A673 (cell line): ENCODE measurements at regions not wholly inside any gene's neighbourhood (a gene's known extent, or its start where the extent isn't known, plus 50 kb on each side); places are given as distances from the start of the nearest gene placed in this dataset.

Experiments used
- BruUV-seq: library from RNA; stranded (reverse); fragments of 400-500 nt; replicated peaks from 2 replicates; lab custom pipeline; 2021; lab: Mats Ljungman, UMichigan
- CTCF ChIA-PET: fragments of 300-600 bp; sonication (Branson Sonifier 250); formaldehyde crosslinking; loops from one replicate; lab custom pipeline; 2022; ENCODE audit warnings: antibody characterized with exemption; lab: Charles Lee
- POLR2A ChIA-PET: fragments of 300-600 bp; sonication (Branson Sonifier 250); formaldehyde crosslinking; loops from one replicate; lab custom pipeline; 2022; ENCODE audit warnings: antibody characterized with exemption; ENCODE audit not compliant: low non-redundant PET; lab: Charles Lee
- DNase-seq: peaks from one replicate; pipeline ENCODE4 v3.0.0-alpha.2; 2015; ENCODE audit warnings: low spot score
- H3K27ac ChIP-seq: fragments of 200-600 bp; sonication (generic); 2 replicates; pipeline ENCODE4 v1.5.1; 2016; ENCODE audit warnings: mixed run types, low read depth, mild to moderate bottlenecking, mixed read lengths, antibody characterized with exemption, low read length; ENCODE audit not compliant: poor library complexity, severe bottlenecking
- H3K27me3 ChIP-seq: fragments of 200-600 bp; sonication (generic); replicated peaks from 2 replicates; pipeline ENCODE4 v1.6.1; 2017; ENCODE audit warnings: mixed run types, low read depth, mild to moderate bottlenecking, mixed read lengths, antibody characterized with exemption, low read length; ENCODE audit not compliant: insufficient read depth, poor library complexity
- H3K36me3 ChIP-seq: fragments of 200-600 bp; sonication (generic); 2 replicates; pipeline ENCODE4 v1.6.1; 2016; ENCODE audit warnings: mixed run types, mild to moderate bottlenecking, mixed read lengths, antibody characterized with exemption, low read length; ENCODE audit not compliant: insufficient read depth, poor library complexity, severe bottlenecking
- H3K4me1 ChIP-seq: fragments of 200-600 bp; sonication (generic); 2 replicates; pipeline ENCODE4 v1.6.1; 2017; ENCODE audit warnings: mixed run types, mild to moderate bottlenecking, mixed read lengths, antibody characterized with exemption, low read length; ENCODE audit not compliant: insufficient read depth, poor library complexity, severe bottlenecking
- H3K4me3 ChIP-seq: fragments of 200-600 bp; sonication (generic); 2 replicates; pipeline ENCODE4 v1.5.1; 2016; ENCODE audit warnings: low read depth, mixed run types, mild to moderate bottlenecking, mixed read lengths, low read length; ENCODE audit not compliant: poor library complexity, severe bottlenecking
- H3K9me3 ChIP-seq: fragments of 200-600 bp; sonication (generic); 2 replicates; pipeline ENCODE4 v1.6.1; 2016; ENCODE audit warnings: mixed run types, low read depth, mild to moderate bottlenecking, mixed read lengths, antibody characterized with exemption, low read length; ENCODE audit not compliant: poor library complexity, severe bottlenecking
- CTCF ChIP-seq: fragments of 300-800, 200-600 bp; sonication (generic); conservative IDR thresholded peaks from 2 replicates; pipeline ENCODE4 v1.5.1; 2017; ENCODE audit warnings: low read depth, mild to moderate bottlenecking, antibody characterized with exemption, low read length, moderate library complexity, mixed read lengths
- EZH2 ChIP-seq: fragments of 200-600 bp; sonication (generic); IDR thresholded peaks from 2 replicates; pipeline ENCODE4 v1.6.1; 2017; ENCODE audit warnings: borderline replicate concordance, low read depth, mild to moderate bottlenecking, mixed read lengths, antibody characterized with exemption, low read length; ENCODE audit not compliant: poor library complexity, severe bottlenecking
- intact Hi-C: fragments of 100-400 bp; cut with micrococcal nuclease; formaldehyde crosslinking; loops from one replicate; pipeline ENCODE4 v1.10.0; 2022; ENCODE audit not compliant: unreplicated experiment

DNA sequence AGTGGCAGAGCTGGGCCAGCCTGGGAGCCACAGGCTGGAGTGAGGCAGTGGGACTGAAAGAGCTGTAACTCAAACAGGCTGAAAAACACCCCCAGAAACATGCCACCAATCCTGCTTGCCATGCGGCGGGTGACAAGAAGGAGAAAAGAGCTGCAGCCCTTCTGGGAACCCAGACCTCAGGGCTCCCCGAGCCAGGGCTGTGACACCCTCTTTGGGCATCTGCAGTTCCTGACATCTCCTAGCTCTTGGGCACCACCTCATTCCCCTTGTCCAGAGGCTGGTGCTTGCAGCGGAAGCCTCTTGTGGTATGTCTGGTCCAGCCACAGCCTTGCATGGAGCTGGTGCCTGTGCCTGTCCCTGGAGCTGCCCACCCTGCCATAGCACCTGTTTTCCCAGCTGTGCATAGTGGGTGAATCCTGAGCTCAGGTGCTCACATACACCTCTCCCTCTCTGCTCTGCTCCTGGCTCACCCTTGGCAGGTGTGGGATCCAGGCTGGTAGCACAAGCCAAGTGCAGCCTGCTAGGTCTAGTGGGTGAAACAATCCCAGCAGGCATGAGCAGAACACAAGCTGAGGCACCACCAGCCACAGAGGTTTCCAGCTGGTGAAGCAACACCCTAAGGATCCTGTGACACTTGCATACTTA is 149.0 kb downstream of the CXXC4 start:
- Histone ChIP-seq H3K4me3 (no peak overlapping the region), H3K9me3 (no peaks in the 10 kb centered on the region), H3K27ac (no peak overlapping the region), H3K36me3 (no peaks in the 10 kb centered on the region), H3K27me3 (no peaks in the 10 kb centered on the region), H3K4me1 (no peaks in the 10 kb centered on the region)
- intact Hi-C loops = no loop called here
- DNase-seq = no peak
- TF ChIP-seq EZH2 (no peak), CTCF (no peak)
- POLR2A ChIA-PET = no interaction called here
- BruUV-seq = no TSS peak
- CTCF ChIA-PET = no interaction called here

- ChIA-PET POLR2A (no interaction called here), CTCF (no interaction called here)
- Histone ChIP-seq H3K4me1 (no peaks in the 10 kb centered on the region), H3K9me3 (no peaks in the 10 kb centered on the region), H3K27me3 (no peaks in the 10 kb centered on the region), H3K27ac (no peak overlapping the region), H3K36me3 (no peaks in the 10 kb centered on the region), H3K4me3 (no peak overlapping the region)
- DNase-seq = no peak
- no TSS peak for BruUV-seq
- intact Hi-C loops = no loop called here
- TF ChIP-seq CTCF (no peak), EZH2 (no peak)
Measured at GRCh38 chr4:104344342-104344980, 150.2 kb downstream of the CXXC4 start.

- TF ChIP-seq EZH2 (no peak), CTCF (no peak)
- BruUV-seq = no TSS peak
- Histone ChIP-seq H3K4me3 (no peak overlapping the region), H3K9me3 (no peaks in the 10 kb centered on the region), H3K27me3 (no peaks in the 10 kb centered on the region), H3K27ac (no peak overlapping the region), H3K36me3 (no peaks in the 10 kb centered on the region), H3K4me1 (no peaks in the 10 kb centered on the region)
- ChIA-PET CTCF (no interaction called here), POLR2A (no interaction called here)
- intact Hi-C loops = no loop called here
- no peak for DNase-seq
Measured at GRCh38 chr4:104334410-104334809, 160.3 kb downstream of the CXXC4 start.
